SK-N-MC (cell line): ENCODE measurements at regions not wholly inside any gene's neighbourhood (a gene's known extent, or its start where the extent isn't known, plus 50 kb on each side); places are given as distances from the start of the nearest gene placed in this dataset.

ENCODE experiments used
- EZH2 ChIP-seq: fragments of 200-600 bp; sonication (generic); IDR thresholded peaks from one replicate; pipeline ENCODE4 v1.6.1; 2017; ENCODE audit warnings: antibody characterized with exemption
- FOXP2 ChIP-seq: optimal IDR thresholded peaks from 2 replicates; pipeline ENCODE3; 2011; ENCODE audit warnings: mild to moderate bottlenecking, moderate library complexity; ENCODE audit not compliant: insufficient read depth; ENCODE audit errors: extremely low read length, control extremely low read depth
- POLR2AphosphoS5 ChIP-seq: IDR thresholded peaks from 2 replicates; pipeline ENCODE4 v1.6.1; 2012; ENCODE audit warnings: mild to moderate bottlenecking, low read depth, low read length, borderline replicate concordance

GRCh38 chrX:134734466-134734952 is 62.5 kb downstream of the PABIR2 start:
- no peak for TF ChIP-seq POLR2AphosphoS5
- no peak for TF ChIP-seq EZH2
- no peak for TF ChIP-seq FOXP2
